H9 (cell line): ENCODE measurements at regions not wholly inside any gene's neighbourhood (a gene's known extent, or its start where the extent isn't known, plus 50 kb on each side); places are given as distances from the start of the nearest gene placed in this dataset.

Experiments used
- DNase-seq: peaks from one replicate; pipeline ENCODE4 v3.0.0-alpha.2; 2017
- H2AFZ ChIP-seq: one replicate; pipeline ENCODE4 v1.6.1; 2013; ENCODE audit warnings: mild to moderate bottlenecking, low read length, control low read depth, moderate library complexity
- H2AK5ac ChIP-seq: 2 replicates; pipeline ENCODE4 v1.6.1; 2013; ENCODE audit warnings: low read length, control low read depth, mixed read lengths; ENCODE audit not compliant: insufficient read length
- H2BK120ac ChIP-seq: one replicate; pipeline ENCODE4 v1.6.1; 2013; ENCODE audit warnings: low read depth, mild to moderate bottlenecking, low read length, control low read depth, inconsistent platforms; ENCODE audit not compliant: poor library complexity, severe bottlenecking
- H2BK12ac ChIP-seq: 2 replicates; pipeline ENCODE4 v1.6.1; 2013; ENCODE audit warnings: low read length, control low read depth, mixed read lengths, low read depth; ENCODE audit not compliant: insufficient read length
- H2BK15ac ChIP-seq: 2 replicates; pipeline ENCODE4 v1.6.1; 2013; ENCODE audit warnings: low read depth, low read length, control low read depth
- H2BK20ac ChIP-seq: one replicate; pipeline ENCODE4 v1.6.1; 2013; ENCODE audit warnings: low read depth, mild to moderate bottlenecking, low read length, control low read depth, inconsistent platforms; ENCODE audit not compliant: poor library complexity, severe bottlenecking
- H2BK5ac ChIP-seq: 2 replicates; pipeline ENCODE4 v1.6.1; 2013; ENCODE audit warnings: low read length, control low read depth, mixed read lengths; ENCODE audit not compliant: insufficient read length
- H3K14ac ChIP-seq: 2 replicates; pipeline ENCODE4 v1.6.1; 2013; ENCODE audit warnings: low read length, control low read depth; ENCODE audit not compliant: insufficient read depth
- H3K18ac ChIP-seq: 2 replicates; pipeline ENCODE4 v1.6.1; 2013; ENCODE audit warnings: low read depth, mild to moderate bottlenecking, mixed read lengths, low read length, control low read depth; ENCODE audit not compliant: insufficient read length
- H3K23ac ChIP-seq: 2 replicates; pipeline ENCODE4 v1.6.1; 2013; ENCODE audit warnings: low read length, control low read depth, mixed read lengths, low read depth; ENCODE audit not compliant: insufficient read length
- H3K23me2 ChIP-seq: 2 replicates; pipeline ENCODE4 v1.6.1; 2013; ENCODE audit warnings: low read depth, mild to moderate bottlenecking, mixed read lengths, low read length, control low read depth; ENCODE audit not compliant: insufficient read length, poor library complexity, severe bottlenecking
- H3K27ac ChIP-seq: 2 replicates; pipeline ENCODE4 v1.5.1; 2013; ENCODE audit warnings: low read length, control low read depth, mixed read lengths, low read depth; ENCODE audit not compliant: insufficient read length
- H3K27me3 ChIP-seq: 2 replicates; pipeline ENCODE4 v1.6.1; 2013; ENCODE audit warnings: low read length, control low read depth, inconsistent platforms; ENCODE audit not compliant: insufficient read depth
- H3K4ac ChIP-seq: 2 replicates; pipeline ENCODE4 v1.6.1; 2013; ENCODE audit warnings: low read depth, mild to moderate bottlenecking, control low read depth, inconsistent platforms, low read length, moderate library complexity
- H3K4me1 ChIP-seq: 2 replicates; pipeline ENCODE4 v1.6.1; 2013; ENCODE audit warnings: low read length, control low read depth, inconsistent platforms; ENCODE audit not compliant: insufficient read depth
- H3K4me2 ChIP-seq: 2 replicates; pipeline ENCODE4 v1.6.1; 2013; ENCODE audit warnings: low read length, control low read depth, mixed read lengths; ENCODE audit not compliant: insufficient read length, insufficient read depth
- H3K56ac ChIP-seq: 2 replicates; pipeline ENCODE4 v1.6.1; 2013; ENCODE audit warnings: low read depth, mild to moderate bottlenecking, mixed read lengths, low read length, control low read depth; ENCODE audit not compliant: insufficient read length
- H3K79me1 ChIP-seq: 2 replicates; pipeline ENCODE4 v1.6.1; 2013; ENCODE audit warnings: low read depth, mild to moderate bottlenecking, moderate library complexity, low read length, control low read depth, inconsistent platforms; ENCODE audit not compliant: insufficient read depth, poor library complexity, severe bottlenecking
- H3K79me2 ChIP-seq: 2 replicates; pipeline ENCODE4 v1.6.1; 2013; ENCODE audit warnings: low read length, control low read depth, inconsistent platforms; ENCODE audit not compliant: insufficient read depth
- H3K9ac ChIP-seq: 2 replicates; pipeline ENCODE4 v1.6.1; 2013; ENCODE audit warnings: low read length, control low read depth, mixed read lengths; ENCODE audit not compliant: insufficient read length; ENCODE audit errors: extremely low read depth
- H3K9me3 ChIP-seq: one replicate; pipeline ENCODE4 v1.6.1; 2013; ENCODE audit warnings: low read depth, low read length, inconsistent platforms; ENCODE audit not compliant: control insufficient read depth
- H3T11ph ChIP-seq: one replicate; pipeline ENCODE4 v1.6.1; 2013; ENCODE audit warnings: mild to moderate bottlenecking, low read length, control low read depth, inconsistent platforms
- H4K20me1 ChIP-seq: one replicate; pipeline ENCODE4 v1.6.1; 2013; ENCODE audit not compliant: control insufficient read depth, insufficient read length, insufficient read depth
- H4K5ac ChIP-seq: 2 replicates; pipeline ENCODE4 v1.6.1; 2013; ENCODE audit warnings: low read depth, mild to moderate bottlenecking, mixed read lengths, low read length, control low read depth; ENCODE audit not compliant: insufficient read length
- H4K8ac ChIP-seq: replicated peaks from 2 replicates; pipeline ENCODE4 v1.6.1; 2013; ENCODE audit warnings: low read length, control low read depth, mixed read lengths, low read depth; ENCODE audit not compliant: insufficient read length
- H4K91ac ChIP-seq: 2 replicates; pipeline ENCODE4 v1.6.1; 2013; ENCODE audit warnings: low read depth, mild to moderate bottlenecking, moderate library complexity, mixed read lengths, low read length, control low read depth; ENCODE audit not compliant: insufficient read length
- H3K27ac Mint-ChIP-seq, 3 experiments: 2 replicates in 2 of 3; 3 replicates in 1 of 3; pipeline ENCODE4 v1.8.0; 2020 to 2021; ENCODE audit warnings: mixed read lengths in 3 of 3, mild to moderate bottlenecking in 1 of 3, moderate library complexity in 1 of 3
- H3K27me3 Mint-ChIP-seq: 2 replicates; pipeline ENCODE4 v1.8.0; 2021; ENCODE audit warnings: low read depth, mild to moderate bottlenecking, moderate library complexity, mixed read lengths
- H3K36me3 Mint-ChIP-seq, 3 experiments: 2 replicates in 2 of 3; 3 replicates in 1 of 3; pipeline ENCODE4 v1.8.0; 2020 to 2021; ENCODE audit warnings: low read depth in 3 of 3, mixed read lengths in 3 of 3; ENCODE audit not compliant: insufficient read depth in 1 of 3
- H3K4me1 Mint-ChIP-seq, 2 experiments: 2 replicates each; pipeline ENCODE4 v1.8.0; 2020; ENCODE audit warnings: mixed read lengths in 2 of 2
- H3K4me3 Mint-ChIP-seq, 2 experiments: 2 replicates in 1 of 2; 3 replicates in 1 of 2; pipeline ENCODE4 v1.8.0; 2020 to 2021; ENCODE audit warnings: mild to moderate bottlenecking in 2 of 2, mixed read lengths in 2 of 2, moderate library complexity in 1 of 2
- H3K9me3 Mint-ChIP-seq, 2 experiments: 2 replicates in 1 of 2; 3 replicates in 1 of 2; pipeline ENCODE4 v1.8.0; 2020; ENCODE audit warnings: mild to moderate bottlenecking in 2 of 2, mixed read lengths in 2 of 2, moderate library complexity in 1 of 2
- WGBS: extraction: QIAGEN DNeasy Blood & Tissue Kit; methylation state at CpG from one replicate; pipeline ENCODE4 v1.1.7; 2013; ENCODE audit warnings: missing lambda C conversion rate, low lambda C conversion rate, mixed read lengths; ENCODE audit not compliant: insufficient read length; ENCODE audit errors: extremely low coverage; 5-methylcytosine and 5-hydroxymethylcytosine counted together
- TF ChIP-seq, protein P1 (sequence below): fragments of 200-600 bp; sonication (generic); conservative IDR thresholded peaks from 3 replicates; pipeline ENCODE4 v1.8.0; 2021; ENCODE audit warnings: antibody characterized with exemption, mild to moderate bottlenecking

DNA sequence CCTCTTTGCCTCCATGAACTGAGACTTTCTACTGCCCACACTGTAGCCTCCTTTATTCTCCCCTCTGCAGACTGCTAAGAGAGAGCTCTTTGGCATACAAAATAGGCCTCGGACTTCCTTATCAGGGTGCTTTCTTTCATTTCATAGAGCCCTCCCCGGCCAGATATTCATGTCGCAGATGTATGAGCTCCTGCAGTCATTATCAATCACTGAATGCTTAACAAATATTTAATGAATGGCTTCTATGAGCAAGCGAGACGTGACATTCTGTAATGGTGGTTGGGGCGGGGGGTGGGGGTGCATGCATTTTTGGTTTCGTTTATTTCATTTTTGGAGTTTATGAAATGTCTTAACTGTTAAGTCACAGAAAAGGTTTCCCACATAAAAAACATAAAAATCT, 344.8 kb upstream of the KAZN start:
- Histone ChIP-seq H4K8ac (no peak overlapping the region), H3K79me1 (no peaks in the 10 kb centered on the region), H2BK20ac (no peak overlapping the region), H2BK15ac (no peak overlapping the region), H3K14ac (no peak overlapping the region), H3K4ac (no peak overlapping the region), H3K56ac (no peak overlapping the region), H2AFZ (no peak overlapping the region), H3K27me3 (no peaks in the 10 kb centered on the region), H4K20me1 (no peaks in the 10 kb centered on the region), H4K91ac (no peak overlapping the region), H4K5ac (no peak overlapping the region), H2BK120ac (no peak overlapping the region), H3T11ph (no peak overlapping the region), H3K4me2 (no peak overlapping the region), H3K9ac (no peak overlapping the region), H3K79me2 (no peaks in the 10 kb centered on the region), H3K18ac (no peak overlapping the region), H2BK5ac (no peak overlapping the region), H3K23me2 (no peaks in the 10 kb centered on the region), H2BK12ac (no peak overlapping the region), H2AK5ac (no peak overlapping the region), H3K4me1 (peaks cover 2% of the 10 kb centered on the region; the same call in 1 of the 2 replicates), H3K27ac (no peak overlapping the region), H3K9me3 (no peaks in the 10 kb centered on the region), H3K23ac (no peak overlapping the region)
- Mint-ChIP-seq H3K27ac (no peak overlapping the region), H3K27me3 (peaks cover under 1% of the 10 kb centered on the region; the same call in 1 of the 2 replicates), H3K4me1 (peaks cover 19 to 25% of the 10 kb centered on the region in 2 experiments), H3K4me3 (no peak overlapping the region), H3K36me3 (no peaks in the 10 kb centered on the region; a peak in 1 of 7 replicates), H3K9me3 (no peaks in the 10 kb centered on the region; a peak in 1 of 5 replicates)
- no peak for DNase-seq
- no CpG with 5 or more reads among the region's 7 CpGs for WGBS
- TF ChIP-seq, protein P1, sequence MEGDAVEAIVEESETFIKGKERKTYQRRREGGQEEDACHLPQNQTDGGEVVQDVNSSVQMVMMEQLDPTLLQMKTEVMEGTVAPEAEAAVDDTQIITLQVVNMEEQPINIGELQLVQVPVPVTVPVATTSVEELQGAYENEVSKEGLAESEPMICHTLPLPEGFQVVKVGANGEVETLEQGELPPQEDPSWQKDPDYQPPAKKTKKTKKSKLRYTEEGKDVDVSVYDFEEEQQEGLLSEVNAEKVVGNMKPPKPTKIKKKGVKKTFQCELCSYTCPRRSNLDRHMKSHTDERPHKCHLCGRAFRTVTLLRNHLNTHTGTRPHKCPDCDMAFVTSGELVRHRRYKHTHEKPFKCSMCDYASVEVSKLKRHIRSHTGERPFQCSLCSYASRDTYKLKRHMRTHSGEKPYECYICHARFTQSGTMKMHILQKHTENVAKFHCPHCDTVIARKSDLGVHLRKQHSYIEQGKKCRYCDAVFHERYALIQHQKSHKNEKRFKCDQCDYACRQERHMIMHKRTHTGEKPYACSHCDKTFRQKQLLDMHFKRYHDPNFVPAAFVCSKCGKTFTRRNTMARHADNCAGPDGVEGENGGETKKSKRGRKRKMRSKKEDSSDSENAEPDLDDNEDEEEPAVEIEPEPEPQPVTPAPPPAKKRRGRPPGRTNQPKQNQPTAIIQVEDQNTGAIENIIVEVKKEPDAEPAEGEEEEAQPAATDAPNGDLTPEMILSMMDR: no peak
